K562 (cell line): ENCODE measurements at regions not wholly inside any gene's neighbourhood (a gene's known extent, or its start where the extent isn't known, plus 50 kb on each side); places are given as distances from the start of the nearest gene placed in this dataset.

Experiments
- ATAC-seq: fragments of 200-7000 bp; cut with Tn5 transposase; 3 replicates; pipeline ENCODE4 v1.9.1; 2020; ENCODE audit warnings: moderate library complexity
- BruUV-seq: library from RNA; stranded (reverse); fragments of 400-500 nt; replicated peaks from 2 replicates; lab custom pipeline; 2021; lab: Mats Ljungman, UMichigan
- CTCF ChIA-PET: fragments of 300-600 bp; formaldehyde crosslinking; extraction: SDS; loops from one replicate; lab custom pipeline; 2021; ENCODE audit warnings: low intra/inter-chr PET ratio; lab: Yijun Ruan, JAX
- POLR2A ChIA-PET: fragments of 300-600, 350-650 bp; sonication (Branson Sonifier 250); formaldehyde crosslinking; extraction: SDS; loops from one replicate; lab custom pipeline; 2021; ENCODE audit warnings: antibody characterized with exemption, inconsistent platforms; lab: Yijun Ruan, JAX
- DNase-seq, 4 experiments: peaks; one replicate each; pipeline versions ENCODE4 v3.0.0 to v3.0.0-alpha.2; 2011 to 2018; ENCODE audit warnings: low spot score in 3 of 4, mixed read lengths in 3 of 4; ENCODE audit errors: extremely low read depth in 1 of 4
- FAIRE-seq: peaks from 2 replicates; lab custom pipeline; 2011; peaks lifted over from hg19 to GRCh38; lab: Jason Lieb, UNC
- H2AFZ ChIP-seq: 2 replicates; pipeline ENCODE4 v1.6.0; 2011; ENCODE audit warnings: low read depth, low read length, control low read depth, inconsistent platforms
- H3K27ac ChIP-seq: fragments of 200-600 bp; 3 replicates; pipeline ENCODE4 v1.8.0; 2011; ENCODE audit warnings: low read depth, mild to moderate bottlenecking, control low read depth, inconsistent platforms, low read length, moderate library complexity, mixed read lengths; ENCODE audit errors: extremely low read depth
- H3K27me3 ChIP-seq, 2 experiments: fragments of 300-600 bp in 1 of 2; 2 replicates in 1 of 2; 3 replicates in 1 of 2; pipeline versions ENCODE4 v1.6.0 to v1.8.0; 2011; ENCODE audit warnings: inconsistent platforms in 2 of 2, low read length in 2 of 2, mild to moderate bottlenecking in 1 of 2, mixed read lengths in 1 of 2, moderate library complexity in 1 of 2; ENCODE audit not compliant: control insufficient read depth in 2 of 2, insufficient read depth in 2 of 2
- H3K36me3 ChIP-seq: fragments of 300-600 bp; 3 replicates; pipeline ENCODE4 v1.8.0; 2011; ENCODE audit warnings: mild to moderate bottlenecking, low read length, inconsistent platforms; ENCODE audit not compliant: control insufficient read depth, insufficient read depth
- H3K4me1 ChIP-seq, 2 experiments: fragments of 200-600 bp in 1 of 2; replicated peaks in 1 of 2; 2 replicates in 1 of 2; 3 replicates in 1 of 2; pipeline versions ENCODE4 v1.5.1 to v1.8.0; 2011; ENCODE audit warnings: inconsistent platforms in 2 of 2, low read length in 2 of 2, mild to moderate bottlenecking in 1 of 2, mixed read lengths in 1 of 2, moderate library complexity in 1 of 2; ENCODE audit not compliant: control insufficient read depth in 2 of 2, insufficient read depth in 2 of 2
- H3K4me2 ChIP-seq: 2 replicates; pipeline ENCODE4 v1.6.1; 2011; ENCODE audit warnings: low read length, control low read depth, inconsistent platforms, mixed read lengths; ENCODE audit not compliant: insufficient read depth
- H3K4me3 ChIP-seq: fragments of 200-600 bp; sonication (generic), shearing (Covaris generic); 2 replicates; pipeline ENCODE4 v1.5.1; 2016; ENCODE audit warnings: control low read depth, inconsistent platforms
- H3K79me2 ChIP-seq: fragments of 200-600 bp; 3 replicates; pipeline ENCODE4 v1.8.0; 2011; ENCODE audit warnings: low read length, inconsistent platforms; ENCODE audit not compliant: control insufficient read depth, insufficient read depth
- H3K9ac ChIP-seq, 2 experiments: 2 replicates each; pipeline versions ENCODE4 v1.6.0 to v1.6.1; 2011; ENCODE audit warnings: low read depth in 2 of 2, low read length in 2 of 2, control low read depth in 1 of 2, inconsistent platforms in 1 of 2, mild to moderate bottlenecking in 1 of 2, mixed read lengths in 1 of 2; ENCODE audit not compliant: insufficient read depth in 1 of 2
- H3K9me1 ChIP-seq: one replicate; pipeline ENCODE4 v1.6.0; 2011; ENCODE audit warnings: inconsistent platforms, mild to moderate bottlenecking, low read length, moderate library complexity; ENCODE audit not compliant: control insufficient read depth, insufficient read depth
- H3K9me3 ChIP-seq: replicated peaks from 2 replicates; pipeline ENCODE4 v1.5.1; 2011; ENCODE audit warnings: low read depth, low read length, inconsistent platforms; ENCODE audit not compliant: control insufficient read depth, insufficient read depth
- H4K20me1 ChIP-seq: replicated peaks from 2 replicates; pipeline ENCODE4 v1.6.1; 2011; ENCODE audit warnings: low read length, inconsistent platforms, mixed read lengths; ENCODE audit not compliant: control insufficient read depth, insufficient read depth
- CBX8 ChIP-seq: fragments of 200-600 bp; sonication (generic); IDR thresholded peaks from 2 replicates; pipeline ENCODE4 v1.6.1; 2012; ENCODE audit warnings: borderline replicate concordance, mixed run types, low read depth, mild to moderate bottlenecking, moderate library complexity, mixed read lengths, low read length, control low read depth, inconsistent platforms; ENCODE audit not compliant: poor library complexity, severe bottlenecking; ENCODE audit errors: extremely low read depth
- CHD4 ChIP-seq: fragments of 200-600 bp; sonication (generic); IDR thresholded peaks from 3 replicates; pipeline ENCODE4 v1.6.1; 2012; ENCODE audit warnings: low read depth, mild to moderate bottlenecking, mixed read lengths, low read length, inconsistent platforms; ENCODE audit not compliant: insufficient read depth, insufficient replicate concordance, poor library complexity, severe bottlenecking
- GABPA ChIP-seq: fragments of 200-800 bp; sonication (Bioruptor generic); conservative IDR thresholded peaks from 2 replicates; pipeline ENCODE4 v1.6.1; 2016; ENCODE audit warnings: low read depth, missing genetic modification characterization, missing compliant biosample characterization
- GATA2 ChIP-seq: sonication (generic); formaldehyde crosslinking; IDR thresholded peaks from 2 replicates; pipeline ENCODE4 v1.4.0; 2020; ENCODE audit warnings: mild to moderate bottlenecking, missing genetic modification reagents
- PHF21A ChIP-seq: fragments of 450-650 bp; IDR thresholded peaks from 2 replicates; pipeline ENCODE4 v1.6.1; 2017; ENCODE audit warnings: low read depth, borderline replicate concordance
- RBM39 ChIP-seq: fragments of 200-400 bp; formaldehyde crosslinking; optimal IDR thresholded peaks from 2 replicates; pipeline ENCODE3; 2018; ENCODE audit warnings: low read depth, low read length
- RNF2 ChIP-seq: sonication (generic); IDR thresholded peaks from 2 replicates; pipeline ENCODE4 v1.6.1; 2016
- SAFB2 ChIP-seq: fragments of 200-400 bp; formaldehyde crosslinking; IDR thresholded peaks from 2 replicates; pipeline ENCODE4 v1.6.1; 2018; ENCODE audit warnings: borderline replicate concordance, low read length, low read depth, moderate library complexity; ENCODE audit not compliant: severe bottlenecking
- SAP30 ChIP-seq: fragments of 200-600 bp; sonication (generic); IDR thresholded peaks from 2 replicates; pipeline ENCODE4 v1.6.1; 2012; ENCODE audit warnings: borderline replicate concordance, low read depth, mild to moderate bottlenecking, moderate library complexity, low read length, control low read depth, inconsistent platforms; ENCODE audit not compliant: insufficient read depth, poor library complexity, severe bottlenecking
- SP1 ChIP-seq: sonication (generic); formaldehyde crosslinking; IDR thresholded peaks from 2 replicates; pipeline ENCODE4 v1.8.1; 2022; ENCODE audit warnings: mild to moderate bottlenecking, missing genetic modification reagents
- TEAD1 ChIP-seq, 2 experiments: fragments of 450-650 bp in 1 of 2; sonication (generic) in 1 of 2; formaldehyde crosslinking; IDR thresholded peaks; 2 replicates each; pipeline versions ENCODE4 v1.4.0 to v1.8.0; 2020 to 2022; ENCODE audit warnings: mild to moderate bottlenecking in 2 of 2, missing genetic modification reagents in 1 of 2
- TOE1 ChIP-seq, 2 experiments: fragments of 450-650 bp in 1 of 2; sonication (generic) in 1 of 2; formaldehyde crosslinking in 1 of 2; IDR thresholded peaks; 2 replicates each; pipeline versions ENCODE4 v1.7.1 to v1.8.0; 2016 to 2022; ENCODE audit warnings: borderline replicate concordance in 2 of 2, mild to moderate bottlenecking in 2 of 2, antibody characterized with exemption in 1 of 2, inconsistent platforms in 1 of 2, low read depth in 1 of 2, missing genetic modification reagents in 1 of 2, moderate library complexity in 1 of 2
- ZBTB33 ChIP-seq: sonication (generic); formaldehyde crosslinking; IDR thresholded peaks from 2 replicates; pipeline ENCODE4 v1.8.1; 2023; ENCODE audit warnings: mild to moderate bottlenecking, missing genetic modification reagents
- ZC3H11A ChIP-seq: IDR thresholded peaks from 2 replicates; pipeline ENCODE4 v1.6.1; 2012; ENCODE audit warnings: low read depth, low read length, improper control_type of control experiment
- in situ Hi-C: fragments of 300-500 bp; cut with MboI; formaldehyde crosslinking; loops from 4 replicates; pipeline ENCODE4 v1.15.0; 2018; ENCODE audit warnings: inconsistent platforms, mixed read lengths
- intact Hi-C: fragments of 100-400 bp; cut with micrococcal nuclease; formaldehyde crosslinking; loops from 2 replicates; pipeline ENCODE4 v1.14.2; 2022
- TF ChIP-seq, protein P1 (sequence below): fragments of 450-650 bp; formaldehyde crosslinking; IDR thresholded peaks from 2 replicates; pipeline ENCODE4 v1.4.0; 2022; ENCODE audit warnings: missing genetic modification characterization
- TF ChIP-seq, protein P2 (sequence below), 2 experiments: fragments of 450-650 bp in 1 of 2; sonication (generic) in 1 of 2; formaldehyde crosslinking in 1 of 2; IDR thresholded peaks in 1 of 2; conservative IDR thresholded peaks in 1 of 2; 2 replicates each; pipeline versions ENCODE4 v1.6.1 to v1.8.1; 2016 to 2023; ENCODE audit warnings: mild to moderate bottlenecking in 2 of 2, moderate library complexity in 2 of 2, inconsistent platforms in 1 of 2, missing genetic modification reagents in 1 of 2

GRCh38 chr3:153399636-153400035 lies 237.6 kb downstream of the RAP2B start (continued):
- no peak for TF ChIP-seq RNF2
- TF ChIP-seq, all 486 proteins: peak for 0

GRCh38 chr3:153400641-153401040 lies 238.6 kb downstream of the RAP2B start:
- POLR2A ChIA-PET, result no interaction called here
- in situ Hi-C loops, result no loop called here
- FAIRE-seq, result no peak
- no peak for TF ChIP-seq PHF21A
- no peak for TF ChIP-seq SP1 (CRISPR knock-in tag)
- TF ChIP-seq SAP30, result no peak
- no peak for TF ChIP-seq GATA2 (CRISPR knock-in tag)
- TF ChIP-seq, protein P1, sequence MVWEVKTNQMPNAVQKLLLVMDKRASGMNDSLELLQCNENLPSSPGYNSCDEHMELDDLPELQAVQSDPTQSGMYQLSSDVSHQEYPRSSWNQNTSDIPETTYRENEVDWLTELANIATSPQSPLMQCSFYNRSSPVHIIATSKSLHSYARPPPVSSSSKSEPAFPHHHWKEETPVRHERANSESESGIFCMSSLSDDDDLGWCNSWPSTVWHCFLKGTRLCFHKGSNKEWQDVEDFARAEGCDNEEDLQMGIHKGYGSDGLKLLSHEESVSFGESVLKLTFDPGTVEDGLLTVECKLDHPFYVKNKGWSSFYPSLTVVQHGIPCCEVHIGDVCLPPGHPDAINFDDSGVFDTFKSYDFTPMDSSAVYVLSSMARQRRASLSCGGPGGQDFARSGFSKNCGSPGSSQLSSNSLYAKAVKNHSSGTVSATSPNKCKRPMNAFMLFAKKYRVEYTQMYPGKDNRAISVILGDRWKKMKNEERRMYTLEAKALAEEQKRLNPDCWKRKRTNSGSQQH (CRISPR knock-in tag), result no peak
- no peak for TF ChIP-seq CHD4
- TF ChIP-seq SAFB2, result no peak
- no peak for TF ChIP-seq TOE1 (IDR thresholded peaks at IDR 0.05; ENCODE audit: borderline replicate concordance)
- TF ChIP-seq TOE1 (CRISPR knock-in tag; IDR thresholded peaks at IDR 0.05; ENCODE audit: borderline replicate concordance, low read depth), result no peak
- no peak for TF ChIP-seq GABPA (tag)
- TF ChIP-seq TEAD1 (CRISPR knock-in tag; IDR thresholded peaks at IDR 0.05), result no peak
- no peak for TF ChIP-seq CBX8
- TF ChIP-seq RBM39, result no peak
- TF ChIP-seq ZC3H11A, result no peak
- TF ChIP-seq ZBTB33 (CRISPR knock-in tag), result no peak
- TF ChIP-seq, protein P2, sequence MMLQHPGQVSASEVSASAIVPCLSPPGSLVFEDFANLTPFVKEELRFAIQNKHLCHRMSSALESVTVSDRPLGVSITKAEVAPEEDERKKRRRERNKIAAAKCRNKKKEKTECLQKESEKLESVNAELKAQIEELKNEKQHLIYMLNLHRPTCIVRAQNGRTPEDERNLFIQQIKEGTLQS (IDR thresholded peaks at IDR 0.05), result no peak
- TF ChIP-seq, protein P2 (CRISPR knock-in tag; conservative IDR thresholded peaks at IDR 0.05), result no peak

More at GRCh38 chr3:153400641-153401040, 238.6 kb downstream of the RAP2B start:
- H3K27me3 ChIP-seq, result no peaks in the 10 kb centered on the region
- H3K36me3 ChIP-seq, result no peaks in the 10 kb centered on the region
- H3K9ac ChIP-seq, result no peak overlapping the region
- H3K79me2 ChIP-seq, result no peaks in the 10 kb centered on the region
- H3K4me2 ChIP-seq, result no peak overlapping the region
- H3K27ac ChIP-seq, result no peak overlapping the region
- H3K9me1 ChIP-seq, result no peaks in the 10 kb centered on the region
- DNase-seq, result no peak
- no peaks in the 10 kb centered on the region for H4K20me1 ChIP-seq
- CTCF ChIA-PET, result no interaction called here
- H3K4me1 ChIP-seq, result no peaks in the 10 kb centered on the region
- H3K9me3 ChIP-seq, result no peaks in the 10 kb centered on the region
- intact Hi-C loops, result no loop called here
- BruUV-seq, result no TSS peak
- peak overlapping the region; percentile 58 for H2AFZ ChIP-seq
- H3K4me3 ChIP-seq, result no peak overlapping the region
- no peak for ATAC-seq
